ENCODE measurements at regions not wholly inside any gene's neighbourhood (a gene's known extent, or its start where the extent isn't known, plus 50 kb on each side); places are given as distances from the start of the nearest gene placed in this dataset.

- CTCF ChIA-PET: interaction anchor here (1.0 kb wide), 1 partner anchor 550 kb away, joined by 3 read pairs; no protein-coding TSS in a partner anchor
Measured at GRCh38 chr14:78016532-78016931, 153.6 kb upstream of the NRXN3 start.

DNA sequence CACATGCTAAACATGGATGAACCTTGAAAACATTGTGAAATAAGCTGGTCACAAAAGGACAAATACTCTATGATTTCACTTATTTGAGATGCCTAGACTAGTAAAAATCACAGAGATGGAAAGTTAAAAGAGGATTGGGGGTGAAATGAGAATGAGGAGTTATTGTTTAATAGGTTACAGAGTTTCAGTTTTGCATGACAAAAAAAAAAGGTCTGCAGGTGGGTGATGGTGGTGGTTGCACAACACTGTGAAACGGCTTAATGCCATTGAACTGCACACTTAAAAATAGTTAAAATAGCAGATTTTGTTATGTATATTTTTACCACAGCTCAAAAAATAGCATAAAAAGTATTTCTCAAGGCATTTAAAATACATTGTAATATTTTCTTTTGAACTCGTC lies 151.9 kb upstream of the NRXN3 start:
- Histone ChIP-seq H3K9me3 (no peaks in the 10 kb centered on the region), H3K4me3 (ENCODE audit: low read depth in 2 of 2, low read length in 1 of 2) (no peak overlapping the region), H3K4me2 (no peak overlapping the region), H3K9me2 (no peaks in the 10 kb centered on the region), H3K79me2 (ENCODE audit: insufficient read depth) (no peaks in the 10 kb centered on the region), H3K4me1 (ENCODE audit: control insufficient read depth in 1 of 2, insufficient read depth in 2 of 2, low read depth in 1 of 2, low read length in 1 of 2) (no peaks in the 10 kb centered on the region), H3K9ac (no peak overlapping the region), H3K27ac (ENCODE audit: low read depth in 2 of 2, low read length in 1 of 2) (no peak overlapping the region), H2AFZ (ENCODE audit: low read depth) (no peak overlapping the region), H4K20me1 (ENCODE audit: insufficient read depth) (no peaks in the 10 kb centered on the region), H3K27me3 (ENCODE audit: insufficient read depth) (no peaks in the 10 kb centered on the region), H3F3A (replicated peaks; ENCODE audit: insufficient read depth) (no peaks in the 10 kb centered on the region), H3K36me3 (replicated peaks in 1 of 2; ENCODE audit: control insufficient read depth in 1 of 2, insufficient read depth in 2 of 2, low read length in 1 of 2) (no peaks in the 10 kb centered on the region)
- DNase-seq: no peak
- CTCF ChIA-PET: interaction anchor here (0.5 kb wide), 1 partner anchor 149 kb away, joined by 3 read pairs; no protein-coding TSS in a partner anchor
- POLR2A ChIA-PET: no interaction called here
- 7% methylated on average over 2 of the region's 2 CpGs for WGBS (ENCODE audit: low lambda C conversion rate)
- TF ChIP-seq USF2 (IDR thresholded peaks at IDR 0.05; ENCODE audit: borderline replicate concordance, low read depth, low read length) (no peak), FOXJ3 (CRISPR knock-in tag; IDR thresholded peaks at IDR 0.05) (no peak), NRF1 (IDR thresholded peaks at IDR 0.05; ENCODE audit: low read depth, low read length) (no peak), RAD21 (IDR thresholded peaks at IDR 0.05; ENCODE audit: low read length) (no peak), CHD2 (IDR thresholded peaks at IDR 0.05; ENCODE audit: low read length, partially characterized antibody) (no peak), ZBTB33 (IDR thresholded peaks at IDR 0.05; ENCODE audit: borderline replicate concordance, low read depth) (no peak), RFX5 (IDR thresholded peaks at IDR 0.05; ENCODE audit: low read length) (no peak), CTCF (IDR thresholded peaks at IDR 0.05) (no peak), MEF2A (IDR thresholded peaks at IDR 0.05; ENCODE audit: borderline replicate concordance, low read depth) (no peak), ELF1 (IDR thresholded peaks at IDR 0.05) (no peak), YY1 (IDR thresholded peaks at IDR 0.05; ENCODE audit: low read depth) (no peak), GABPA (IDR thresholded peaks at IDR 0.05; ENCODE audit: low read depth) (no peak)
- TF ChIP-seq, protein P1, sequence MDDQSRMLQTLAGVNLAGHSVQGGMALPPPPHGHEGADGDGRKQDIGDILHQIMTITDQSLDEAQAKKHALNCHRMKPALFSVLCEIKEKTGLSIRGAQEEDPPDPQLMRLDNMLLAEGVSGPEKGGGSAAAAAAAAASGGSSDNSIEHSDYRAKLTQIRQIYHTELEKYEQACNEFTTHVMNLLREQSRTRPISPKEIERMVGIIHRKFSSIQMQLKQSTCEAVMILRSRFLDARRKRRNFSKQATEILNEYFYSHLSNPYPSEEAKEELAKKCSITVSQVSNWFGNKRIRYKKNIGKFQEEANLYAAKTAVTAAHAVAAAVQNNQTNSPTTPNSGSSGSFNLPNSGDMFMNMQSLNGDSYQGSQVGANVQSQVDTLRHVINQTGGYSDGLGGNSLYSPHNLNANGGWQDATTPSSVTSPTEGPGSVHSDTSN (IDR thresholded peaks at IDR 0.05): no peak
- TF ChIP-seq, protein P2, sequence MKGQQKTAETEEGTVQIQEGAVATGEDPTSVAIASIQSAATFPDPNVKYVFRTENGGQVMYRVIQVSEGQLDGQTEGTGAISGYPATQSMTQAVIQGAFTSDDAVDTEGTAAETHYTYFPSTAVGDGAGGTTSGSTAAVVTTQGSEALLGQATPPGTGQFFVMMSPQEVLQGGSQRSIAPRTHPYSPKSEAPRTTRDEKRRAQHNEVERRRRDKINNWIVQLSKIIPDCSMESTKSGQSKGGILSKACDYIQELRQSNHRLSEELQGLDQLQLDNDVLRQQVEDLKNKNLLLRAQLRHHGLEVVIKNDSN (IDR thresholded peaks at IDR 0.05; ENCODE audit: borderline replicate concordance, low read depth): no peak

More at GRCh38 chr14:78016532-78016931, 153.6 kb upstream of the NRXN3 start:
- no peaks in the 10 kb centered on the region for H3K9me2 ChIP-seq
- TF ChIP-seq YY1 (IDR thresholded peaks at IDR 0.05; ENCODE audit: low read depth) (no peak), FOSL2 (IDR thresholded peaks at IDR 0.05; ENCODE audit: borderline replicate concordance, low read depth) (no peak), ELF1 (IDR thresholded peaks at IDR 0.05) (no peak), MEF2A (IDR thresholded peaks at IDR 0.05; ENCODE audit: borderline replicate concordance, low read depth) (no peak), ZBTB33 (IDR thresholded peaks at IDR 0.05; ENCODE audit: borderline replicate concordance, low read depth) (no peak), SMC3 (IDR thresholded peaks at IDR 0.05; ENCODE audit: low read depth, low read length) (no peak), RFX5 (IDR thresholded peaks at IDR 0.05; ENCODE audit: low read length) (no peak)
- no peak overlapping the region for H3K4me3 ChIP-seq (ENCODE audit: low read depth in 2 of 2, low read length in 1 of 2)
- WGBS (ENCODE audit: low lambda C conversion rate): 12% methylated on average over 2 of the region's 2 CpGs
- H3F3A ChIP-seq (replicated peaks; ENCODE audit: insufficient read depth): no peaks in the 10 kb centered on the region
- H2AFZ ChIP-seq (ENCODE audit: low read depth): no peak overlapping the region
- H3K9ac ChIP-seq: no peak overlapping the region
- H3K27me3 ChIP-seq (ENCODE audit: insufficient read depth): no peaks in the 10 kb centered on the region
- no peaks in the 10 kb centered on the region for H3K9me3 ChIP-seq
- no peak overlapping the region for H3K27ac ChIP-seq (ENCODE audit: low read depth in 2 of 2, low read length in 1 of 2)
- H4K20me1 ChIP-seq (ENCODE audit: insufficient read depth): no peaks in the 10 kb centered on the region
- no peak overlapping the region for H3K4me2 ChIP-seq
- no peaks in the 10 kb centered on the region for H3K36me3 ChIP-seq (replicated peaks in 1 of 2; ENCODE audit: control insufficient read depth in 1 of 2, insufficient read depth in 2 of 2, low read length in 1 of 2)
- no peak for DNase-seq
- POLR2A ChIA-PET: no interaction called here
- no peaks in the 10 kb centered on the region for H3K4me1 ChIP-seq (ENCODE audit: control insufficient read depth in 1 of 2, insufficient read depth in 2 of 2, low read depth in 1 of 2, low read length in 1 of 2)
- H3K79me2 ChIP-seq (ENCODE audit: insufficient read depth): no peaks in the 10 kb centered on the region
